ENCODE measurements at regions not wholly inside any gene's neighbourhood (a gene's known extent, or its start where the extent isn't known, plus 50 kb on each side); places are given as distances from the start of the nearest gene placed in this dataset.

DNA sequence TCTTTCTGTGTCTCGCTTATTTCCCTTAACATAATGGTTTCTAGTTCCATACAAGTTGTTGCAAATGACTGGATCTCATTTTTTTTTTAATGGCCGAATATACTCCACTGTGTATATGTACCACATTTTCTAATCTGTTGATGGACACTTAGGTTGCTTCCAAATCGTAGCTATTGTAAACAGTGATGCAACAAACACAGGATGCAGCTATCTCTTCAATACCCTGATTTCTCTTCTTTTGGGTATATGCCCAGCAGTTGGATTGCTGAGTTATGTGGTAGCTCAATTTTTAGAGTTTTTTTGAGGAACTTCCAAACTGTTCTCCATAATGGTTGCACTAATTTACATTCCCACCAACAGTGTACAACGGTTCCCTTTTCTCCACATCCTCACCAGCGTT lies 100.4 kb upstream of the CHORDC1 start:
- no peak for TF ChIP-seq EZH2phosphoT487 (IDR thresholded peaks at IDR 0.05; ENCODE audit: low read depth)
- TF ChIP-seq, protein P1, sequence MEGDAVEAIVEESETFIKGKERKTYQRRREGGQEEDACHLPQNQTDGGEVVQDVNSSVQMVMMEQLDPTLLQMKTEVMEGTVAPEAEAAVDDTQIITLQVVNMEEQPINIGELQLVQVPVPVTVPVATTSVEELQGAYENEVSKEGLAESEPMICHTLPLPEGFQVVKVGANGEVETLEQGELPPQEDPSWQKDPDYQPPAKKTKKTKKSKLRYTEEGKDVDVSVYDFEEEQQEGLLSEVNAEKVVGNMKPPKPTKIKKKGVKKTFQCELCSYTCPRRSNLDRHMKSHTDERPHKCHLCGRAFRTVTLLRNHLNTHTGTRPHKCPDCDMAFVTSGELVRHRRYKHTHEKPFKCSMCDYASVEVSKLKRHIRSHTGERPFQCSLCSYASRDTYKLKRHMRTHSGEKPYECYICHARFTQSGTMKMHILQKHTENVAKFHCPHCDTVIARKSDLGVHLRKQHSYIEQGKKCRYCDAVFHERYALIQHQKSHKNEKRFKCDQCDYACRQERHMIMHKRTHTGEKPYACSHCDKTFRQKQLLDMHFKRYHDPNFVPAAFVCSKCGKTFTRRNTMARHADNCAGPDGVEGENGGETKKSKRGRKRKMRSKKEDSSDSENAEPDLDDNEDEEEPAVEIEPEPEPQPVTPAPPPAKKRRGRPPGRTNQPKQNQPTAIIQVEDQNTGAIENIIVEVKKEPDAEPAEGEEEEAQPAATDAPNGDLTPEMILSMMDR (IDR thresholded peaks at IDR 0.05; ENCODE audit: low read depth, low read length): no peak
